T-helper 17 cell (primary cell): ENCODE measurements at regions not wholly inside any gene's neighbourhood (a gene's known extent, or its start where the extent isn't known, plus 50 kb on each side); places are given as distances from the start of the nearest gene placed in this dataset.

Experiments
- ATAC-seq: fragments of 150-1000 bp; cut with Tn5 transposase; 2 replicates; pipeline ENCODE4 v1.10.0; 2021; ENCODE audit warnings: mild to moderate bottlenecking, moderate library complexity
- DNase-seq, 3 donors: peaks; one replicate each; pipeline versions ENCODE4 v3.0.0 to v3.0.0-alpha.2; 2020 to 2021
- H3K9me3 ChIP-seq: one replicate; pipeline ENCODE4 v1.7.0; 2013; ENCODE audit warnings: low read length, mild to moderate bottlenecking; ENCODE audit not compliant: control insufficient read depth, poor library complexity, severe bottlenecking
- H3K27ac Mint-ChIP-seq: one replicate; pipeline ENCODE4 v1.8.0; 2022; ENCODE audit warnings: mild to moderate bottlenecking, moderate library complexity, mixed read lengths
- H3K27me3 Mint-ChIP-seq: one replicate; pipeline ENCODE4 v1.8.0; 2022; ENCODE audit warnings: mixed read lengths
- H3K36me3 Mint-ChIP-seq: one replicate; pipeline ENCODE4 v1.8.0; 2022; ENCODE audit warnings: low read depth, mixed read lengths
- H3K4me1 Mint-ChIP-seq: one replicate; pipeline ENCODE4 v1.8.0; 2022; ENCODE audit warnings: mild to moderate bottlenecking, mixed read lengths
- H3K4me3 Mint-ChIP-seq: one replicate; pipeline ENCODE4 v1.8.0; 2022; ENCODE audit warnings: mild to moderate bottlenecking, moderate library complexity, mixed read lengths

GRCh38 chr5:74403771-74404170, 236.8 kb downstream of the ENC1 start:
- ATAC-seq = no peak
- Mint-ChIP-seq H3K36me3 (no peaks in the 10 kb centered on the region), H3K4me3 (no peak overlapping the region), H3K27me3 (peaks cover 20% of the 10 kb centered on the region), H3K4me1 (peaks cover 5% of the 10 kb centered on the region), H3K27ac (no peak overlapping the region)
- DNase-seq = no peak
- H3K9me3 ChIP-seq = no peaks in the 10 kb centered on the region

GRCh38 chr5:74402553-74402952, 238.0 kb downstream of the ENC1 start:
- DNase-seq (no peak), ATAC-seq (no peak)
- no peak overlapping the region for H3K4me3 Mint-ChIP-seq
- no peaks in the 10 kb centered on the region for H3K36me3 Mint-ChIP-seq
- no peaks in the 10 kb centered on the region for H3K9me3 ChIP-seq
- H3K27ac Mint-ChIP-seq = no peak overlapping the region
- peaks cover 14% of the 10 kb centered on the region for H3K27me3 Mint-ChIP-seq
- H3K4me1 Mint-ChIP-seq = peaks cover 3% of the 10 kb centered on the region

DNA sequence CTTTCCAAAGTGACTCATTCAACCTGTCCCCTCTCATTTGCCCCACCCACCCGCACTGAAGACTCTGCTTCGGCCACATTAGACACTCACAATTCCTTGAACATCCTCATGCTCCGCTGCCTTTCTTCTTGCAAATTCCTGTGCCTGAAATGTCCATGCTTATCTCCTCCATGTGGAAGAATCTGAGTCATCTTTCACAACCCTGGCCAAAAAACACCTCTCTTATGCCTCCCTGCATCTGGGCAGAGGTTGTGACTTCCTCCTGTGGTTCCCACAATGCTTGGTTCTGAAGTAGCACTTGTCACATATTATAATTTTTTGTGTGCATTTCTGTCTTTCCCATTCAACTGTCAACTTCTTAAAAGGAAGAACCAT, 238.6 kb downstream of the ENC1 start:
- Mint-ChIP-seq H3K27ac (no peak overlapping the region), H3K27me3 (peaks cover 14% of the 10 kb centered on the region), H3K36me3 (no peaks in the 10 kb centered on the region), H3K4me1 (peaks cover 3% of the 10 kb centered on the region), H3K4me3 (no peak overlapping the region)
- H3K9me3 ChIP-seq = no peaks in the 10 kb centered on the region
- DNase-seq (no peak), ATAC-seq (no peak)

DNA sequence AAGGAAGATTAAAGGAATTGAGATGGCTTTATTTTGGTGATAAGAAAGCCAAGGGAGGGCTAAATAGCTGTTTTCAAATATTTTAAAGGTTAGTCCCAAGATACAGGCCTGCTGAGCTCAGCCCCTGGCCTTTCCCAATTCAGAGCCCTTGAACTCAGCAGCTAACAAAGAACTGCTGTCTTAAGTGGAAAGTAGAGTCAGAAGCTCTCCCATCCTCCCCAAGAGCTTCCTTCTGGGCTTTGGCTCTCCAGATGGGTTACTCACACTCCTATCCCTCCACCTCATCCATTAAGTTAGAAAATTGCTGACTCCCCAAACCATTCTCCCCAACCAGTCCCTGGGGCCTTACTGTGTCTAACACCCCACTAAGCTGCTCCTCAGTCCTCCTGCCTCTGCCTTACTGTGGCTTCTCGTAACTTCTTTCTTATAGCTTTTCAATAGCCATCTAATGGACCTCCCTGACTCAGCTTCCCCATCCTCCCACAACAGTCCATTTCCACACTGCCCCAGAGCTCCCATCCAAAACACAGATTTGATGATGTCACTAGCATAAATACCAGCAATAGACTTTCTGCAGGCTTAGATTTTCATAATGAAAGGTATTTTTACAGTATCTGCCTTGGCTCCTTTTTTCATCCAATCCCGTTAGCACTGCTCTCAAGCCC, 239.1 kb downstream of the ENC1 start:
- H3K27me3 Mint-ChIP-seq = peaks cover 14% of the 10 kb centered on the region
- no peak overlapping the region for H3K4me3 Mint-ChIP-seq
- no peaks in the 10 kb centered on the region for H3K9me3 ChIP-seq
- ATAC-seq (no peak), DNase-seq (no peak)
- H3K4me1 Mint-ChIP-seq = peaks cover 3% of the 10 kb centered on the region
- no peak overlapping the region for H3K27ac Mint-ChIP-seq
- H3K36me3 Mint-ChIP-seq = no peaks in the 10 kb centered on the region

- peaks cover 3% of the 10 kb centered on the region for H3K4me1 Mint-ChIP-seq
- ATAC-seq = no peak
- no peaks in the 10 kb centered on the region for H3K9me3 ChIP-seq
- H3K27me3 Mint-ChIP-seq = peaks cover 6% of the 10 kb centered on the region
- H3K27ac Mint-ChIP-seq = no peak overlapping the region
- no peaks in the 10 kb centered on the region for H3K36me3 Mint-ChIP-seq
- DNase-seq = no peak
- no peak overlapping the region for H3K4me3 Mint-ChIP-seq
Observed at GRCh38 chr5:74400067-74400466, 240.5 kb downstream of the ENC1 start.

GRCh38 chr5:74396913-74397622, 243.5 kb downstream of the ENC1 start:
- Mint-ChIP-seq H3K4me1 (peaks cover 3% of the 10 kb centered on the region), H3K36me3 (no peaks in the 10 kb centered on the region), H3K27ac (no peak overlapping the region), H3K4me3 (no peak overlapping the region), H3K27me3 (peaks cover 11% of the 10 kb centered on the region)
- no peak for DNase-seq
- no peaks in the 10 kb centered on the region for H3K9me3 ChIP-seq
- ATAC-seq = no peak

GRCh38 chr5:74394916-74395880, 245.3 kb downstream of the ENC1 start:
- peaks cover 12% of the 10 kb centered on the region for H3K27me3 Mint-ChIP-seq
- H3K9me3 ChIP-seq = no peaks in the 10 kb centered on the region
- H3K27ac Mint-ChIP-seq = no peak overlapping the region
- DNase-seq = no peak
- no peaks in the 10 kb centered on the region for H3K4me1 Mint-ChIP-seq
- no peak overlapping the region for H3K4me3 Mint-ChIP-seq
- ATAC-seq = no peak
- no peaks in the 10 kb centered on the region for H3K36me3 Mint-ChIP-seq

- no peak for ATAC-seq
- no peak overlapping the region for H3K4me3 Mint-ChIP-seq
- H3K9me3 ChIP-seq = no peaks in the 10 kb centered on the region
- H3K27ac Mint-ChIP-seq = no peak overlapping the region
- peaks cover 17% of the 10 kb centered on the region for H3K27me3 Mint-ChIP-seq
- DNase-seq = no peak
- H3K36me3 Mint-ChIP-seq = no peaks in the 10 kb centered on the region
- H3K4me1 Mint-ChIP-seq = no peaks in the 10 kb centered on the region
Observed at GRCh38 chr5:74394528-74394915, 246.0 kb downstream of the ENC1 start.

GRCh38 chr5:74393943-74394342, 246.6 kb downstream of the ENC1 start:
- Mint-ChIP-seq H3K4me3 (no peak overlapping the region), H3K4me1 (no peaks in the 10 kb centered on the region), H3K36me3 (no peaks in the 10 kb centered on the region), H3K27ac (no peak overlapping the region), H3K27me3 (peaks cover 17% of the 10 kb centered on the region)
- no peaks in the 10 kb centered on the region for H3K9me3 ChIP-seq
- DNase-seq = no peak
- ATAC-seq = no peak

DNA sequence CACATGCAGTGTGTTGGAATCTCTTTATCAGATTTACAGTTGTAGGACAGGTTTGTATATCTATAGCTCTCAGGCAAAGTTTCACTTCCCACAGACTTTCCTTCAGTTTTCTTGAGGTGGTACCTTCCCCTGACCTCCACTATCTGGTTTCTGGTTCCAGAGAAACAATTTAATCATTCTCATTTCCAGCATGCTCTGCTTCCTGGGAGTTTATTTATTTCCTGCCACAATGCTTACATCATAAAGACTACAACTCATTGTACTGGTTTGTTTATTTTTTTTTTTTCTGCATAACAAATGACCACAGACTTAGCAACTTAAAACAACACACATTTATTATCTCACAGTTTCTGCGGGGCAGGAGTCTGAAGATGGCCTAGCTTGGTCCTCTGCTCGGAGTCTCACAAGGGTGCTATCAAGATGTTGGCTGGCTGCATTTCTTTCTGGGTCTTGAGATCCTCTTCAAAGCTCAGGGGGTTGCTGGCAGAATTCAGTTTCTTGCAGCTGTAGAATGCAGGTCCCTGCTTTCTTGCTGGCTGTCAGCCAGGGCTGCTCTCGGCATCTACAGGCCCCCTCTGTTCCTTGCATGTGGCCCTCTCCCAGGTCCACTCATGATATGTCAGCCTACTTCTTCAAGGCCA, 247.7 kb downstream of the ENC1 start:
- H3K27ac Mint-ChIP-seq = no peak overlapping the region
- peaks cover 17% of the 10 kb centered on the region for H3K27me3 Mint-ChIP-seq

GRCh38 chr5:74391410-74391809, 249.1 kb downstream of the ENC1 start:
- Mint-ChIP-seq H3K27ac (no peak overlapping the region), H3K27me3 (peaks cover 17% of the 10 kb centered on the region), H3K4me3 (no peak overlapping the region), H3K36me3 (no peaks in the 10 kb centered on the region), H3K4me1 (no peaks in the 10 kb centered on the region)
- no peaks in the 10 kb centered on the region for H3K9me3 ChIP-seq
- no peak for DNase-seq
- no peak for ATAC-seq

More for the DNA sequence above, 247.7 kb downstream of the ENC1 start:
- no peaks in the 10 kb centered on the region for H3K9me3 ChIP-seq
- ATAC-seq (no peak), DNase-seq (no peak)
- H3K4me3 Mint-ChIP-seq = no peak overlapping the region
- H3K36me3 Mint-ChIP-seq = no peaks in the 10 kb centered on the region
- H3K4me1 Mint-ChIP-seq = no peaks in the 10 kb centered on the region

DNA sequence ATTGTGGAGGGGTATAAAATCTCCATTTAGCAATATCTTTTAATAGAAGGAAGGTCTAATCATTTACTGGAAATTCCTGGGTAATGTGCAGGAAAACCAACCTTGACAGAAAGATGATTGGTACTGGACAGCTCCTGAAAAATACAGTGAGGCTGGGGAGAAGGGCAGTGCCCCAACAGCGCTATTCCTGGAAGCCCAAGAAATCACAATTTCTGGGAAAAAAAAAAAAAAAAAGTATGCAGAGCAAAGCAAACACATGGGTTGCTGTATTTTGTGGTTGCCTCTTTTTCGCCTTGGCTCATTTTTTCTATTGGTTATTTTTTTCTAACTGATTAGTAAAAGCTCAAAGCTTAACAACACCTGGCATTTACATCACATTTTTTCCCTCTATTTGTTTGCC, 249.7 kb downstream of the ENC1 start:
- H3K4me1 Mint-ChIP-seq = no peaks in the 10 kb centered on the region
- DNase-seq (no peak), ATAC-seq (no peak)
- H3K27me3 Mint-ChIP-seq = peaks cover 17% of the 10 kb centered on the region
- H3K4me3 Mint-ChIP-seq = no peak overlapping the region
- no peak overlapping the region for H3K27ac Mint-ChIP-seq
- no peaks in the 10 kb centered on the region for H3K9me3 ChIP-seq
- no peaks in the 10 kb centered on the region for H3K36me3 Mint-ChIP-seq

GRCh38 chr5:74390306-74390637, 250.3 kb downstream of the ENC1 start:
- H3K4me3 Mint-ChIP-seq = no peak overlapping the region
- no peaks in the 10 kb centered on the region for H3K36me3 Mint-ChIP-seq
- ATAC-seq = no peak
- no peak overlapping the region for H3K27ac Mint-ChIP-seq
- no peak for DNase-seq
- H3K27me3 Mint-ChIP-seq = peaks cover 19% of the 10 kb centered on the region
- H3K4me1 Mint-ChIP-seq = no peaks in the 10 kb centered on the region
- no peaks in the 10 kb centered on the region for H3K9me3 ChIP-seq
